BE2C (cell line): ENCODE measurements at regions not wholly inside any gene's neighbourhood (a gene's known extent, or its start where the extent isn't known, plus 50 kb on each side); places are given as distances from the start of the nearest gene placed in this dataset.

Experiments used
- DNase-seq: peaks from one replicate; pipeline ENCODE4 v3.0.0-alpha.2; 2020
- H3K27me3 ChIP-seq: fragments of 250-450 bp; sonication (Bioruptor Pico); 2 replicates; pipeline ENCODE4 v1.5.1; 2020; ENCODE audit warnings: mild to moderate bottlenecking
- H3K36me3 ChIP-seq: fragments of 250-450 bp; sonication (Bioruptor Pico); 2 replicates; pipeline ENCODE4 v1.5.1; 2020; ENCODE audit warnings: mild to moderate bottlenecking
- H3K4me1 ChIP-seq: fragments of 250-450 bp; sonication (Bioruptor Pico); 2 replicates; pipeline ENCODE4 v1.5.1; 2020
- H3K4me3 ChIP-seq: 2 replicates; pipeline ENCODE4 v1.5.1; 2011; ENCODE audit warnings: low read depth, low read length
- H3K9me3 ChIP-seq: fragments of 250-450 bp; sonication (Bioruptor Pico); 2 replicates; pipeline ENCODE4 v1.5.1; 2020
- CTCF ChIP-seq: IDR thresholded peaks from 2 replicates; pipeline ENCODE4 v1.5.1; 2012; ENCODE audit warnings: mild to moderate bottlenecking, low read depth, low read length

DNA sequence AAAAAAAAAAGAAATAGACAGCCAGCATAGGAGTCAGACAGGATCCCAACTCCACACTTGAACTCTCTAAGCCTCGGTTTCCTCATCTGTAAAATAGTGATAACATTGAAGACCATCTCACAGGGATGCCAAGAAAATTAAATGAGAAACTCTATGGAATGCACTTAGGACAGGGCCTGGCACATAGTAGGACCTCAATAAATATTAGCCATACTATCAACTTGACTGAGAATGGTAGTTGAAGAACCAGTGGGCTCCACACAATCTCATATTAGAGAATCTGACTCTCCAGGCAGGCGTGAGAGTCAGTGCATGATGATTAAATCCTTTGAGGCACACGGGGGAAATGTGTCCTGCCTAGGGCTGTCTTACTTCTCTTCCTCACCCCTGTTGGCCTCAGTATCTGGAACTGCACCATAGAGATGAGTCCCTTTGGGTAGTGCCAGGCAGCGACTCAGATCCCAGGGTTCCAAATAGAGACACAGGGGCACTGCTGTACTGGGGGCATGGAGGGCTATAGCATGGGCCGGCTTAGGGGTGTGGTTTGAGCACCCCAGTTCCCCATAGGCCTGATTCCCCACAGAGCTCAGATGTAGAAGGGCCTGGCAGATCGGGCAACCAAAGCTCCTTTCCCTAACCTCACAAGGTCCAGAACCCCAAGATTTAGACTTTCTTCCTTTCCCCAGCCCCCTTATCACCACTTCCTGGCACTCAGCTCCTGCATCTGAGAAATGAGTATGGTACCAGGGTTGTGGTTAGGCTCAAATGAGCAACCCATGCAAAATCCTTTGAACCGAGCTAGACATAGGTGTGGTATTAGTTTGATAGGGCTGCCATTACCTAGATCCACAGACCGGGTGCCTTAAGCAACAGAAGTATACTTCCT lies 51.3 kb upstream of the CAB39 start:
- H3K9me3 ChIP-seq = no peaks in the 10 kb centered on the region
- no peaks in the 10 kb centered on the region for H3K36me3 ChIP-seq
- H3K27me3 ChIP-seq = no peaks in the 10 kb centered on the region
- TF ChIP-seq CTCF = no peak
- H3K4me3 ChIP-seq = no peak overlapping the region
- DNase-seq = no peak
- H3K4me1 ChIP-seq = no peaks in the 10 kb centered on the region
